DND-41 (cell line): ENCODE measurements at regions not wholly inside any gene's neighbourhood (a gene's known extent, or its start where the extent isn't known, plus 50 kb on each side); places are given as distances from the start of the nearest gene placed in this dataset.

ENCODE experiments used
- EZH2 ChIP-seq: IDR thresholded peaks from 3 replicates; pipeline ENCODE4 v1.6.1; 2012; ENCODE audit warnings: borderline replicate concordance, low read depth, mild to moderate bottlenecking, moderate library complexity, low read length, inconsistent platforms; ENCODE audit not compliant: severe bottlenecking
- TF ChIP-seq, protein P1 (sequence below): IDR thresholded peaks from 2 replicates; pipeline ENCODE4 v1.5.1; 2012; ENCODE audit warnings: borderline replicate concordance, low read length, moderate library complexity, mild to moderate bottlenecking; ENCODE audit not compliant: poor library complexity, severe bottlenecking; ENCODE audit errors: extremely low read depth

DNA sequence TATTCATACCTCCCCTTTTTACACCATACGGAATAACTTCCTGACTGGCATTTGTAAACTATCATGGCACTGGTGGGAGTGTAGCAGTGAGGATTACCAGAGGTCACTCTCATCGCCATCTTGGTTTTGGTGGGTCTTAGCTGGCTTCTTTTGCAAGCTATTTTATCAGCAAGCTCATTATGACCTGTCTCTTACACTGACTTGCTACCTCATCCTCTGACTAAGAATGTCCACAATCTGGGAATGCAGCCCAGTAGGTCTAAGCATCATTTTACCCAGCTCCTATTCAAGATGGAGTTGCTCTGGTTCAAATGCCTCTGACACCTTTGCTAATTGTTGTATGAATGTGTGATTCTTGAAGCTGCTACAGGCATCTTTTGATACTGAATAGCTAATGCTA lies 950.8 kb upstream of the SLC39A10 start:
- TF ChIP-seq, protein P1, sequence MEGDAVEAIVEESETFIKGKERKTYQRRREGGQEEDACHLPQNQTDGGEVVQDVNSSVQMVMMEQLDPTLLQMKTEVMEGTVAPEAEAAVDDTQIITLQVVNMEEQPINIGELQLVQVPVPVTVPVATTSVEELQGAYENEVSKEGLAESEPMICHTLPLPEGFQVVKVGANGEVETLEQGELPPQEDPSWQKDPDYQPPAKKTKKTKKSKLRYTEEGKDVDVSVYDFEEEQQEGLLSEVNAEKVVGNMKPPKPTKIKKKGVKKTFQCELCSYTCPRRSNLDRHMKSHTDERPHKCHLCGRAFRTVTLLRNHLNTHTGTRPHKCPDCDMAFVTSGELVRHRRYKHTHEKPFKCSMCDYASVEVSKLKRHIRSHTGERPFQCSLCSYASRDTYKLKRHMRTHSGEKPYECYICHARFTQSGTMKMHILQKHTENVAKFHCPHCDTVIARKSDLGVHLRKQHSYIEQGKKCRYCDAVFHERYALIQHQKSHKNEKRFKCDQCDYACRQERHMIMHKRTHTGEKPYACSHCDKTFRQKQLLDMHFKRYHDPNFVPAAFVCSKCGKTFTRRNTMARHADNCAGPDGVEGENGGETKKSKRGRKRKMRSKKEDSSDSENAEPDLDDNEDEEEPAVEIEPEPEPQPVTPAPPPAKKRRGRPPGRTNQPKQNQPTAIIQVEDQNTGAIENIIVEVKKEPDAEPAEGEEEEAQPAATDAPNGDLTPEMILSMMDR = no peak
- no peak for TF ChIP-seq EZH2
